ENCODE measurements at regions not wholly inside any gene's neighbourhood (a gene's known extent, or its start where the extent isn't known, plus 50 kb on each side); places are given as distances from the start of the nearest gene placed in this dataset.

DNA sequence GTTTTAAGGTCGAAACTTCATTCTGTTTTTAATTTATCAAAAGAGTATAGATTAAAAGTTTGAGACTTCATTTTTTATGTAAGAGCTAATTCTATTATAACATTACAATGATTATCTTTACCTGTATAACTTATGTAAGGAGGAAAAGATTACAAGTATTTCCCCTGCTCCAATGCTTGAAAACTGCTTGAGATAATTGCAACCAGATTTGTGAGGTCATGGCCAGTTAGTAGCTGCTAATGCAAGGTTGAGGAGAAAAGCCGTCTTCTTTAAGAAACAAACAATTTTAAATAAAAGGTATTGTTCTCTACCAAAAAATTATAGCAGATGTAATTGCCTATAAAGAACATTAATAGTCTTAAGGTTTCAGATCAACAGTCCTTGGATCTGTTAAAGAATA is 208.3 kb upstream of the UBE2E2 start:
- no peak for DNase-seq (ENCODE audit: low spot score)

DNA sequence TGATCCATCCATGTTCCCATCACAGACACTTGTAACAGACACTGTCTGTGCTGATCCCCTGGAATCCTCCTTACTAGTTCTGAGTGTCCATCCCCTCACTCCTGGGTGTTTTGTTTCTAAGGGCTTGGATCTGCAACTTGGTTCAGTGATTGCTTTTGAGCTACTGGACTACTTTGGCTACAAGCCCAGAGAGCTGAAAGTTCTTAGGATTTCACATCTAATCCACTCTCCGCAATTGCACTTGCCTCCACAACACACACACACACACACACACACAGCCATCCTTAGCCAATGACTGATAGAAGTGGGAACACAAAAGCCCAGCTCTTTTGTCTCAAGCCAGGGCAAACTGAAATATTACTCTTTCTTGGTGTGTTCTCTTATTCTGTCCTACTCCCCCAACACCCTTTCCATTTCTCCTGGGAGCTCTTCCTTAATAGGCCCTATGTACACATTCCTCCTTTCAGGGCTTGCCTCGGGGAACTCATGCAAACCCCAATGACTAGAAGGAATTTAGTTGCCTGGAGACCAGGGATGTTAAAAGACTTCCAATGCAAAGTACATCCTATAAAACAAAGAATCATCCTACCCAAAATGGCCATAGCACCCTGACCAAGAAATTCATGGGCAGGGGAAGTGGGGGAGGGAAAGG is 206.1 kb upstream of the UBE2E2 start:
- DNase-seq (ENCODE audit: low spot score), result no peak

DNA sequence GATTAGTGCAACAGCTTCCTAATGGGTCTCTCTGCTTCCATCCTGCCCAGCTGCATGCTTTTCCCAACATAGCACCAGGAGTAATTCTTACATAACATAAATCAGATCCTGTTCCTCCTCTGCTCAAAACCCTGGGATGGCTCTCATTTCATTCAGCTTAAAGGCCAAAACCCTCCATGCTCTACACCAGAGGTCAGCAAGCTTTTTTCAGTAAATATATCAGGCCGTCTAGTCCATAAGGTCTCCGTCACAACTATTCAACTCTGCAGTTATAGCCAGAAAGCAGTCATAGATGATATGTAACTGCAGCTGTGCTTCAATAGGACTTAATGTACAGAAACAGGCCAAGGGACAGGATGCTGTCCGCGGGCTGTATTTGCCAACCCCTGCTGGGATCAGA is 202.8 kb upstream of the UBE2E2 start:
- no peak for DNase-seq (ENCODE audit: low spot score)

DNA sequence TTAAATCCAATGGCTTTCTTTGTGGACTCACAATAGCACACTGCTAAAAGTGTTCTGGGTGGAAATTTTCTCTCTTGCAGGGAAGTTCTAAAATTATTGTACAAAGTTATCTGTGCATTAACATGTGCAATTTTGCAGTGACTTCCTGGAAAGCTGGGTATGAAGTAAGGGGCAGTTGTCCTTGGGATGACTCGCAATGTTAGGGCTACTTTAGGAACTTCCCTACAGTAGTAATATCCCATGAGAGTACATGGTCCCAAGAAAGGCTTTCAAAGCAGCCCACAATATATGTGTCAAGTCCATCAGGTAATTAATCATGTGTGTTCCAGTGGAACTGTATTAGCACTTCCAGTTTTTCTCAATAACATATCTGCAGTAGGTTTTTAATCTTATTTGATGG is 201.0 kb upstream of the UBE2E2 start:
- DNase-seq (ENCODE audit: low spot score), result no peak

DNA sequence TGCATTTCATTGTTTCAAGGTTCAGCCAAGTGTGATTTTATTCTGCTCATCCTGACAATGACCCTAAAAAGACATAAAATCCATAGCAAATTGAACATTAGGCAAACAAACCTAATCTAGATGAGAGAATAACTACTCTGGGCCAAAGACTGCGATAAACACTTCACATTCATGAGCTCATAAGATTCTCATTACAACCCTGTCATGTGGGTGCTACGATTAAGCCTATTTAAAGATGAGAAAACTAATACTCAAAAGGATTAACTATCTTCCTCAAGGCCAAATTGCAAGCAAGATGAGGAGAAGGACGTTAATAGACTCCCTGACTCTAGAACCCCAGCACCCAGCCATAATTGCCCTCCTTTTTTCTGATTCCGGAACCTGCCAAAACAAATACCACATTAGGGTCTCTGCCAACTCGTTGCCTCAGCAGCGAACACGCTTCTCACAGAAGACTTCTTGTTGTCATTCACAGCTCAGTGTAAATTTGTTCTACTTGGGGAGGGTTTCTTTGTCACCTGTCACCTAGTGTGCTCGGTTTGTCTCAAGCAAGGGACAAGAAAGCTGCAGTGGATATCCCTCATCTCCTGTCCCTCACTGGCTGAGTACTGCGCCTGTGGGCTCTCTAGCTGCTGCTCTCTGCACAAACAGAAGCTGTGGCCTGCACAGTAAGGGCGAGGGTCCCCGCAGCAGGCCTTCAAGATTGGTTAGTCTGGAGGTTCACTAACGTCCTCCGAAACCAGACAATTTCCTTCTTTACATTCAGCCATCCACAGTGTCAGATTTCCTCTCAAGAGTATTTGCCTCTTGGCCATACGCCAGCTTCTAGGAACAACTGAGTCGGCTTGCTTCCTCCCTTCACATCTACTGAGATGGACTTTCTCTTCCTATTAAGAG is 200.0 kb upstream of the UBE2E2 start:
- DNase-seq (ENCODE audit: low spot score), result no peak

DNA sequence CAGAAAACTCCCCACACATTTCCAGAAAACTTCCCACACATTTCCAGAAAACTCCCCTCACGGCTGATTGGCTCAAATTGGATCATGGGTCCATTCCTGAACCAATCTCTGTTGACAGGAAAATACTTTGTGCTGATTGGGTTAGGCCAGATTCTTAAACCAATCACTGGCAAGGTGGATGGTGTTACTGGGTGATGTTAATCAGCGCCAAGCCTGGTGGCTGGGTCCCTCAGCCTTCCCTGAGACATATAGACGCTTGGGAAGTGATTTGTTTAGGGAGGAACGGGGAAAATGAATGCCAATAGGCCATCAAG is 199.4 kb upstream of the UBE2E2 start:
- DNase-seq (ENCODE audit: low spot score), result no peak

DNA sequence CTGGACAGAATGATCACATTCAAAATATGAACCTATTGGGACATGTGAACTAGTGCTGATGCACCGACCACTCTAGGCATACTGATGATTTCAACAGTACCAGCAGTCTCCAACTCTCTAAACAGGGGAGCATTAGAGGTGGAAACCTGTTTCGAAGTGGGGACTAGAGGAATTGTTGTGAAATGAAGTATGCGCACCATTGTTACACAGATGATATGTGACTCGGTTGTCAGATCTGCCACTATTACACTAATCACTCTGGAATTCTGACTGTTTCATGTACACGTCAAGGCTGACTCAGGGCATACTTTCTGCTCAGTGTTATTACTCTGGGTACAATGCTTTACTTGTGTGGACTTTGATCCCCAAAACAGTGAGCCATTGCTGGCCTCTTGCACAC is 198.2 kb upstream of the UBE2E2 start:
- peak; percentile 75 for DNase-seq (ENCODE audit: low spot score)

DNA sequence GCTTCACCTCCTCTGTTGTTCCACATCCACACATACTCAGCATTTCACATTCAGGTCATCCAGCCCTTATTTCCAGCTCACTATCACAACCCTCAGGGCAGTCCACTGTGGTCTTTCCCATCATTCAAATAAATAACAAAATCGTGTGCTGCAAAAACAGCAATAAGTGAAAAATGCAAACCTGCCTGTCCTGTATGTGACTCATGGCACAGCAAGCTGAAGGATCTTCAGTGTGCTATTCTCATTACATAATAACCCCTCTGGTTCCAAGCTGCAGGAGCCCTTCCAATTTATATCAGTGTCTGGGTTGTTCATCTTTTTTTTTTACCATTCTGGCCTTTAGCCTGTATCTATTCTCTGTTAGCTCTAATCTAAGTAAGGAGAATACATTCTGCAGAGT is 185.3 kb upstream of the UBE2E2 start:
- DNase-seq (ENCODE audit: low spot score), result no peak

DNA sequence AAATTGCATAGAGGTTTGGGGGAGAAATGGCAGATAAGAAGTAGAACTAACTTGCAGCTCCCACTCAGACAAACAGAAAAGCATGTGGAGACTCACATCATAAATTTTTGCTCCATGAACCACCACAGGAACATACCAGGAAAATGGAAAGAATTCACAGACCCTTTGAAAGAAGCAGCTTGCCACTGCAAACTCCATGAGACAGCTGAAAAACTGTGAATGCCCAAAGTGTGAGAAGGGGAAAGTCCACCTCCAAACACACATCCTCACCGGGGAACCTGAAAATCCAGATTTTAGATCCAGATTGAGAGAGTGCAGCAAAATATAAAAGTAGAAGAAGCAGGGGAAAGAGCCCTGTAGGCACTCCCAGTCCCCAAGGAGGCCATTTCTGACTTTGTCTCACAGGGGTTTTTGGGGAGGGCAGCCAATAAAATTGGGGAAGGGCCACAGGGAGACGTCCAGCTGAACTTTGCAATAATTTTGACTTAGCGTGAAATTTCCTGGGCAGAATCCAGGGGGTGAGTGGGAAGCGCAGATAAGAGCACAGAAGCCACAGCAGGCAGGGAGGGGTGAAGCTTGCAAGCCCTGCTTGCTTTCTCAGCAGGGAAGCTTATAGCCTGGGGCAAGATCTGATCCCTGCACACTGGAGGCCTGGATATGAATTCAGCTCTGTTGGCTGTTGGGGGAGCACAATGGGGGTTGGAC is 183.4 kb upstream of the UBE2E2 start:
- DNase-seq (ENCODE audit: low spot score), result no peak

DNA sequence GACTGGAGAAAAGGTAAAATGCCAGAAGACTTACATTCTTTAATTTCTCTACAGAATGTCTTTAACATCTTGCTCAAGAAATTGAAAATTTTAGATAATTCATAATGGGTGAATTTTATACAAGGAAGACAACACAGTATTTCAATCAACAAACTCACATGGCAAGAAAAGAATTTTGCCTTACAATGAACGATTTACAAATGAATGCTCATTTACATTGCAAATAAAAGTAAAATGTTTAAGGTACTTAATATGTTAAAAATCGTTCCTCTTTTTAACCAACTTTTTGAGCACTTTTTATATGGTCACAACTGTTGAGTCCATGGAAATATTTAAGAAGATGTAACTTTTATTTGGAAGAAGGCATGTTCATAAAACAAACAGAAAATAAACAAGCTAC is 174.8 kb upstream of the UBE2E2 start:
- no peak for DNase-seq (ENCODE audit: low spot score)

DNA sequence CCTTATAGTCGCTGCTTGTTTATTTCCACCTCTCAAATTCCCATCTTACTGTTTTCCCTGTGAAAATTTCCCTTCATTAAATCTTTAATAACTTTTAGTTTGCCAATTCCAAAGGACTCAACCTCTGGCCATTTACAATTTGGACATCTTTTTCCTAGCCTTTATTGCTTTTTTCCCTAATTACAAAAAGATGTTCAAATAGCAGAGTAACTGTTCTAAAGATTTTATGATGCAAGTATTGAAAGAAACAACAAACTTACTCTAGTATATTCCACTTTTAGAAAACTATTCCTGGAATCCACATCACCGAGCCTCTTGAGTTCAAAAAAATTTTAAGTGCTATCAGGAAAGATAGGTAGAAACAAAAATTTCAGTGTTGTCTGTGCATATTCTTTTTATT is 174.1 kb upstream of the UBE2E2 start:
- no peak for DNase-seq (ENCODE audit: low spot score)

DNA sequence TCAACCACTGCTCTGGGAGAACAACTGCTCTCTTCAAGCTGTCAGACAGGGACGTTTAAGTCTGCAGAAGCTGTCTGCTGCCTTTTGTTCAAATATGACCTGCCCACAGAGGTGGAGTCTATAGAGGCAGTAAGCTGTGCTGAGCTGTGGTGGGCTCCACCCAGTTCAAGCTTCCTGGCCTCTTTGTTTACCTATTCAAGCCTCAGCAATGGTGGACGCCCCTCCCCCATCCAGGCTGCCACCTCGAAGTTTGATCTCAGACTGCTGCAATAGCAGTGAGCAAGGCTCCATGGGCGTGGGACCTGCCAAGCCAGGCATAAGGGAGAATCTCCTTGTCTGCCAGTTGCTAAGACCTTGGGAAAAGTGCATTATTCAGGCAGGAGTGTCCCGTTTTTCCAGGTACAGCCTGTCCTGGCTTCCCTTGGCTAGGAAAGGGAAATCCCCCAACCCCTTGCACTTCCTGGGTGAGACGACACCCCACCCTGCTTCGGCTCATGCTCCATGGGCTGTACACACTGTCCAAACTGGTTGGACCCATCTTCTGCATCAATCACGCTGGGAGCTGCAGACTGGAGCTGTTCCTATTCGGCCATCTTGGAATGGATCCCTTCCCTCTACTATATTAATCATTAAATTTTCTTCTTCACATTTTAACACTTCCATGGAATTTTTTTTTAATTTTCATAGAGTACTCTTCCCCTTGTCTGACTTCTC is 167.0 kb upstream of the UBE2E2 start:
- peak; percentile 33 for DNase-seq (ENCODE audit: low spot score)

DNA sequence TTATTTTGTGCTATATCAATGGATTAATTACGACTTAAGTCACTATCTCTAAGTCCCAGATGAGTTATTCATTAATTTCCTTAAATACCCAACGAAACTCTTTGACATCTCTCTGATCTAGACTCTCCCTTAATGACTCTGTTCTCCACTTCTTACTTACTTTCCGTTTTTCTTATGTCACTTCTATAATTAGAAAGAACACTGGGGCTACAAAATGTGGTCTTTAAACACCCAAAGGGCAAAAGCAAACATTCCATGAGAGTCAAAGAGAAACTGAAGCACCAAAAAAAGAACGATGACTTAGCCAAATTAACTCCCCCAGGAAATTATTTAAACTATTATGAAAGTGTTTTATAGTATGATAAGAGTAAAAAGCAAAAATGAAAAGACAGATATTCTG is 166.4 kb upstream of the UBE2E2 start:
- no peak for DNase-seq (ENCODE audit: low spot score)

DNA sequence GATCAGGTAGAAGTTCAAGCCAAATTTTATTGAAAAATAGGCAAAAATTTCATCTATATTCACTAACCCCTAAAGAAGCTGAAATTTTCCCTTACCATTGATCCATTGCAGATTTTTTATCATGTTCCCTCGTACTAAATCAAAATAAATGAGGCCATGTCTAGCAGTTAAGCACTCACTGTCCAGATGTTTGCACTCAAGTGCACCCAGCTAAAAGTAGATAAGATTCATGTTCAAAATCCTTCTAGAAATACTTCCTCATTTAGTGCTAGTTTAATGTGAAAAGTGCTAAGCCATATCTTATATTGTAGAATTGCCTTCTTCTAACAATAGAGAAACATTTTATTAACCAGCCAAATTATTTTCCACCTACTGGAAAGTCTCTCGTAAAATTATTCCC is 164.7 kb upstream of the UBE2E2 start:
- no peak for DNase-seq (ENCODE audit: low spot score)

DNA sequence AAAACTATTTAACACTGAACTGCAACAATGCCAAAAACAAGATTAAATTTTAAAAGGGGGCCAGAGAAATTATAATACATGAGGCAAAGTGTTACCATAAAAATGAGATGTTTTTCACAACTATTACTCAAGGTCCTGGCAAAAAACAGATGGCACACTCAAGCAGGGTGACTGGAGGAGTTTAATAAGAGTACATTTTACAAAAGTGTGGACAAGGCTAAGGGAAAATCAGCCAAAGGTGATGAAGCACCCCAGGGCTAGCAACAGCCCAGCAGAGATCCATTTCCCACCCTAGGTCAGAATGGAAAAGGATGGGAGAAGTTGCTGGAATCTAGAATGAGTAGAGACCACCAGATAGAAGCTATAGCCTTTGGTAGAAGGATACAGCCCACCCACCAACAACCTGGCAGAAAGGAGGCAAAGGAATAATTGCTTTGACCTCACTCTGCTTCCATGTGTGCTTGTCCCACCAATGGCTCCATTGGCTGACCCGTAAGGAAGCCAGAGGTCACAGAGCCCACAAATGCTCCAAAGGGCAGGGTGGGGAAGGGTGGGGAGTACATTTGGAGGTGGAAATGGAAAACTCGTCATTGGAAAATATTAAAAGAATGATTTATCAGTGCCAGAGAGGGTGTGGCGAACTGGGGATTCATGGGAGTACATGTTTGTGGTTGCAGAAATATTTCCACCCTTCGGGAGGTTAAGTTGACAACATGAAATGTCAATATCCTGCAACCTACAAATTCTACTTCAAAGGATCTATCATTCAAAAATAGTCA is 161.0 kb upstream of the UBE2E2 start:
- peak; percentile 80 for DNase-seq (ENCODE audit: low spot score)

DNA sequence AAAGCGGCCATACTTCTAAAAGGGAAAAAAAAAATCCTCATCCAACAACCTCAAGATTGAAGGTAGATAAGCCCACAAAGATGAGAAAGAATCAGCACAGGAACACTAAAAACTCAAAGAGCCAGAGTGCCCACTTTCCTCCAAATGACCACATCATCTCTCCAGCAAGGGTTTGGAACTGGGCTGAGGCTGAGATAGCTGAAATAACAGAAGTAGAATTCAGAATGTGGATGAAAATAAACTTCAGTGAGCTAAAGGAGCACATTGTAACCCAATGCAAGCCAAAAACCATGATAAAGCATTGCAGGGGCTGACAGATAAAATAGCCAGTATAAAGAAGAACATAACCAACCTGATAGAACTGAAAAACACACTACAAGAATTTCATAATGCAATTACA is 158.7 kb upstream of the UBE2E2 start:
- DNase-seq (ENCODE audit: low spot score), result no peak

DNA sequence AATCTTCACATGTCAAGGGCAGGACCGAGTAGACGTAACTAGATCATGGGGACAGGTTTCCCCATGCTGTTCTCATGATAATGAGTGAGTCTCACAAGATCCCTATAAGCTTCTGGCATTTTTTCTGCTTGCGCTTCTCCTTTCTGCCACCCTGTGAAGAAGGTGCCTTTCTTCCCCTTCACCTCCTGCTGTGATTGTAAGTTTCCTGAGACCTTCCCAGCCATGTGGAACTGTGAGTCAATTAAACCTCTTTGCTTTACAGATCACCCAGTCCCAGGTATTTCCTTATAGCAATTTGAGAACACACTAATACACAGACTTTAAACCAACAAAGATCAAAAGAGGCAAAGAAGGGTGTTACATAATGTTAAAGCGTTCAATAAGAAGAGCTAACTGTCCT is 156.6 kb upstream of the UBE2E2 start:
- no peak for DNase-seq (ENCODE audit: low spot score)

DNA sequence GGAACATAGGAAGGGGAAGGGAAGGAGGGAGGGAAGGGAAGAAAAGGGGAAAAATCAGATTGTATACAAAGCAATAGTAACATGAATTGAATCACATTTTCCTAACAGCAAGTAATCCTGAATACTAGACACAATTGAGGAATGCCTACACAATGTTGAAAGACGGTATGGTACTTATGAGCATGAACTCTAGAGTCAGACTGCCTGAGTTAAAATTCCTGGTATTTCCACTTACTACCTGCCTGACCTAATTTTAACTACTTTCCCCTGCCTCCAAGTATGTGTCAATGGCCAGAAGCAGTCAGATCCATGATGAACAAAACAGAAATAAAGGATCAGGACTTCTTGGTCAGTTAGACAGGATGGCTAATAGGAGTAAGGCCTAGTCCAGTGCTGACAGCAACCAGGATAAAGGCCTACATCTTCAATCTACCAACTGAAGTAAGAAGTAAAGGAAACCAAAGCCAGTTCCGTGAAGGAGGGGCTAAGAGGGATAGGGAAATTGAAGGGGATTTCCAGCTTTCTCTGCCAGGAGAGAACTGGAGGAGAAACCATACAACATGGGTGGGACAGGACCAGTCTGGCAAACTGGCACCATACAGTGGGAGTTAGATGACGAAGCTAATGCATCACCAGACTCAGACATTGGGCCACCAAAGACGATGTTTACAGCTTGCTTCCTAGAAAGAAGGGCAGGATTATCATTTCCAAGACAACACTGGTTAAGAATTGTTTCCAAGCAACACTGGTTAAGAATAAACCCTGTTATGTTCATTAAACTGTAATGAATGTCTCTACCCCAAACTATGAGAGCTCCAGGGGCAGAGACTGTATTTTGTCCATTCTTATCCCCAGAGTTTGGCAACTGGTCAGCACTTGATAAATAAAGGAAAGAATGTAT is 151.6 kb upstream of the UBE2E2 start:
- no peak for DNase-seq (ENCODE audit: low spot score)

DNA sequence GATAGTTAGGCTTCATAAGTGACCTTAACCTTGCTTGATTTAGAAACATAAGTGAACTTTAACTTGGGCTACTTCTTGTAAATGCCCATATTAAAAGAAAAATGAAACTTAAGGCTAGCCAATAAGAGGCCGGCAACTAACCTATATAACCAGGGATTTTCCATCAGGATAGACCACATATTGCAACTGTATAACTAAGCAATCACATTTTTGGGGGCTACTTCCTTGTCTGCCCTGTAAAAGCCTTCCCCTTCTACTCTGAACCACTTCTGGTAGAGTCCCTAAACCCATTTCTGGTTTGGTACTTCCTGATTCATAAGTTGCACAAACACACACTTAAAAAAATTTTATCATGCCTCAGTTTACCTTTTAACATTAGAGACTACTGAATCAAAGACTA is 150.9 kb upstream of the UBE2E2 start:
- no peak for DNase-seq (ENCODE audit: low spot score)

DNA sequence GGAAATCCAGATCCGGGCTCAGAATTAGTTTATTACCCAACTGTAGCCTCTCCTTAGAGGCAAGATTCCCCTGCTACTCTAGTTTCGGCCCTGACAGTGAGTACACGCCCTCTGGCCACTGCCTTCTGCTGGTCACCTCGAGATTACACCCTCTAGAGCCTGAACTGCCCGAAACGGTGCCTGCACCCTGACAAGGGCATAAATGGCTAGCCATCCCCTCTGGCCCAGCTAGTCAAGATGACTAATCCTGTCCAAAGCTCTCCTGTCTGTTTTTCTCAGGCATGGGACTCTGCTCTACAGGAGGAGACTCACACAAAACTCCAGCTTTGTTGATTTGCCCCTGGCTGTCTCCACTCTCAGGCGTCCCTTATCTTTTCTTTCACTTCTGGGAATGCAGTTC is 150.5 kb upstream of the UBE2E2 start:
- no peak for DNase-seq (ENCODE audit: low spot score)
